Caco-2 (cell line): ENCODE measurements at regions not wholly inside any gene's neighbourhood (a gene's known extent, or its start where the extent isn't known, plus 50 kb on each side); places are given as distances from the start of the nearest gene placed in this dataset.

Source experiments
- BruUV-seq: library from RNA; stranded (reverse); fragments of 400-500 nt; replicated peaks from 2 replicates; lab custom pipeline; 2021; lab: Mats Ljungman, UMichigan
- CTCF ChIA-PET: fragments of 300-600 bp; sonication (Branson Sonifier 250); formaldehyde crosslinking; loops from one replicate; lab custom pipeline; 2022; ENCODE audit warnings: antibody characterized with exemption; lab: Charles Lee
- POLR2A ChIA-PET: fragments of 300-600 bp; sonication (Branson Sonifier 250); formaldehyde crosslinking; loops from one replicate; lab custom pipeline; 2022; ENCODE audit warnings: antibody characterized with exemption; lab: Charles Lee
- DNase-seq, 2 experiments: peaks; one replicate each; pipeline versions ENCODE4 v3.0.0 to v3.0.0-alpha.2; 2020 to 2022
- H3K27me3 ChIP-seq: replicated peaks from 2 replicates; pipeline ENCODE4 v1.6.0; 2011; ENCODE audit warnings: low read length; ENCODE audit not compliant: control insufficient read depth, insufficient read depth
- H3K36me3 ChIP-seq: 2 replicates; pipeline ENCODE4 v1.5.1; 2011; ENCODE audit warnings: low read length; ENCODE audit not compliant: control insufficient read depth, insufficient read depth
- H3K4me1 ChIP-seq: fragments of 250-450 bp; sonication (Bioruptor Pico); 2 replicates; pipeline ENCODE4 v1.5.1; 2020; ENCODE audit warnings: mild to moderate bottlenecking
- H3K4me3 ChIP-seq: 2 replicates; pipeline ENCODE4 v1.5.1; 2011; ENCODE audit warnings: low read depth, mild to moderate bottlenecking, control low read depth, low read length
- H3K9me3 ChIP-seq: fragments of 250-450 bp; sonication (Bioruptor Pico); 2 replicates; pipeline ENCODE4 v1.5.1; 2020; ENCODE audit warnings: mild to moderate bottlenecking, moderate library complexity
- H3K27ac Mint-ChIP-seq: one replicate; pipeline ENCODE4 v1.8.0; 2022; ENCODE audit warnings: mixed read lengths; ENCODE audit not compliant: unreplicated experiment
- H3K27me3 Mint-ChIP-seq: one replicate; pipeline ENCODE4 v1.8.0; 2022; ENCODE audit warnings: mixed read lengths; ENCODE audit not compliant: insufficient read depth, unreplicated experiment
- H3K36me3 Mint-ChIP-seq: one replicate; pipeline ENCODE4 v1.8.0; 2022; ENCODE audit warnings: mild to moderate bottlenecking, mixed read lengths; ENCODE audit not compliant: insufficient read depth, unreplicated experiment
- H3K4me1 Mint-ChIP-seq: one replicate; pipeline ENCODE4 v1.8.0; 2022; ENCODE audit warnings: low read depth, mixed read lengths; ENCODE audit not compliant: unreplicated experiment
- H3K4me3 Mint-ChIP-seq: one replicate; pipeline ENCODE4 v1.8.0; 2022; ENCODE audit warnings: mild to moderate bottlenecking, moderate library complexity, mixed read lengths; ENCODE audit not compliant: unreplicated experiment
- H3K9me3 Mint-ChIP-seq: one replicate; pipeline ENCODE4 v1.8.0; 2022; ENCODE audit warnings: mixed read lengths; ENCODE audit not compliant: unreplicated experiment
- CTCF ChIP-seq, 2 experiments: fragments of 200-600 bp in 1 of 2; IDR thresholded peaks; 1 replicate in 1 of 2; 2 replicates in 1 of 2; pipeline versions ENCODE4 v1.5.1 to v1.8.0; 2011 to 2022; ENCODE audit warnings: antibody characterized with exemption in 1 of 2, control low read depth in 1 of 2, inconsistent platforms in 1 of 2, low read depth in 1 of 2, low read length in 1 of 2, mild to moderate bottlenecking in 1 of 2, moderate library complexity in 1 of 2; ENCODE audit not compliant: insufficient read depth in 1 of 2, severe bottlenecking in 1 of 2, unreplicated experiment in 1 of 2
- intact Hi-C: fragments of 100-400 bp; cut with micrococcal nuclease; formaldehyde crosslinking; loops from one replicate; pipeline ENCODE4 v1.10.0; 2022; ENCODE audit not compliant: unreplicated experiment

- Histone ChIP-seq H3K27me3 (no peaks in the 10 kb centered on the region), H3K4me3 (no peak overlapping the region), H3K9me3 (peaks cover 3% of the 10 kb centered on the region; the same call in 1 of the 2 replicates), H3K4me1 (no peaks in the 10 kb centered on the region; the same call in 1 of the 2 replicates), H3K36me3 (no peaks in the 10 kb centered on the region)
- BruUV-seq, result no TSS peak
- peaks cover 5% of the 10 kb centered on the region for H3K9me3 Mint-ChIP-seq
- H3K27ac Mint-ChIP-seq, result no peak overlapping the region
- TF ChIP-seq CTCF (IDR thresholded peaks at IDR 0.05; ENCODE audit: insufficient read depth in 1 of 2, low read depth in 1 of 2, low read length in 1 of 2, severe bottlenecking in 1 of 2, unreplicated experiment in 1 of 2), result no peak
- no peaks in the 10 kb centered on the region for H3K27me3 Mint-ChIP-seq
- intact Hi-C loops, result no loop called here
- no peaks in the 10 kb centered on the region for H3K36me3 Mint-ChIP-seq
- ChIA-PET POLR2A (no interaction called here), CTCF (no interaction called here)
- no peaks in the 10 kb centered on the region for H3K4me1 Mint-ChIP-seq
- no peak for DNase-seq
- no peak overlapping the region for H3K4me3 Mint-ChIP-seq
These were observed 300.4 kb downstream of the AHR start for GRCh38 chr7:17598846-17599245.

GRCh38 chr7:17599733-17600339 is 301.4 kb downstream of the AHR start:
- Histone ChIP-seq H3K4me3 (no peak overlapping the region), H3K36me3 (no peaks in the 10 kb centered on the region), H3K4me1 (no peaks in the 10 kb centered on the region; the same call in 1 of the 2 replicates), H3K27me3 (no peaks in the 10 kb centered on the region), H3K9me3 (peaks cover 8% of the 10 kb centered on the region; the same call in 1 of the 2 replicates)
- H3K27me3 Mint-ChIP-seq, result no peaks in the 10 kb centered on the region
- CTCF ChIA-PET, result no interaction called here
- POLR2A ChIA-PET, result no interaction called here
- no peaks in the 10 kb centered on the region for H3K36me3 Mint-ChIP-seq
- H3K27ac Mint-ChIP-seq, result no peak overlapping the region
- TF ChIP-seq CTCF (IDR thresholded peaks at IDR 0.05; ENCODE audit: insufficient read depth in 1 of 2, low read depth in 1 of 2, low read length in 1 of 2, severe bottlenecking in 1 of 2, unreplicated experiment in 1 of 2), result no peak
- no peak overlapping the region for H3K4me3 Mint-ChIP-seq
- DNase-seq, result no peak
- no peaks in the 10 kb centered on the region for H3K4me1 Mint-ChIP-seq
- peaks cover 14% of the 10 kb centered on the region for H3K9me3 Mint-ChIP-seq
- intact Hi-C loops, result no loop called here
- BruUV-seq, result no TSS peak

- DNase-seq, result no peak
These were observed 301.9 kb downstream of the AHR start for GRCh38 chr7:17600340-17600752.

More at GRCh38 chr7:17600340-17600752, 301.9 kb downstream of the AHR start:
- H3K4me1 Mint-ChIP-seq, result no peaks in the 10 kb centered on the region
- H3K4me3 Mint-ChIP-seq, result no peak overlapping the region
- no peak overlapping the region for H3K27ac Mint-ChIP-seq
- no peaks in the 10 kb centered on the region; the same call in 1 of the 2 replicates for H3K4me1 ChIP-seq
- H3K4me3 ChIP-seq, result no peak overlapping the region
- H3K9me3 Mint-ChIP-seq, result peaks cover 20% of the 10 kb centered on the region
- ChIA-PET POLR2A (no interaction called here), CTCF (no interaction called here)
- no peak for TF ChIP-seq CTCF (IDR thresholded peaks at IDR 0.05; ENCODE audit: insufficient read depth in 1 of 2, low read depth in 1 of 2, low read length in 1 of 2, severe bottlenecking in 1 of 2, unreplicated experiment in 1 of 2)
- no TSS peak for BruUV-seq
- no peaks in the 10 kb centered on the region for H3K27me3 ChIP-seq
- H3K36me3 Mint-ChIP-seq, result no peaks in the 10 kb centered on the region
- H3K36me3 ChIP-seq, result no peaks in the 10 kb centered on the region
- H3K27me3 Mint-ChIP-seq, result no peaks in the 10 kb centered on the region
- H3K9me3 ChIP-seq, result peaks cover 8% of the 10 kb centered on the region; the same call in 1 of the 2 replicates
- intact Hi-C loops, result no loop called here
